Liver (tissue), 8 donors: ENCODE measurements at regions not wholly inside any gene's neighbourhood (a gene's known extent, or its start where the extent isn't known, plus 50 kb on each side); places are given as distances from the start of the nearest gene placed in this dataset.
"Not testable (repeated sequence)": the region's sequence is repeated elsewhere in the genome, so short reads cannot be mapped to it uniquely, and the experiment has no call there.

ENCODE experiments used
- DNase-seq: peaks from one replicate; pipeline ENCODE4 v3.0.0-alpha.2; 2017; ENCODE audit warnings: low spot score
- H3K27ac ChIP-seq, 2 donors: one replicate each; pipeline ENCODE4 v1.7.0; 2013; ENCODE audit warnings: inconsistent platforms in 2 of 2, low read length in 2 of 2, control low read depth in 1 of 2, low read depth in 1 of 2, mild to moderate bottlenecking in 1 of 2
- H3K27me3 ChIP-seq, 4 donors: one replicate each; pipeline versions ENCODE4 v1.6.1 to v1.7.0; 2013; ENCODE audit warnings: low read length in 3 of 4, inconsistent platforms in 1 of 4, mild to moderate bottlenecking in 1 of 4, moderate library complexity in 1 of 4; ENCODE audit not compliant: control insufficient read depth in 4 of 4, insufficient read depth in 4 of 4
- H3K36me3 ChIP-seq, 4 donors: one replicate each; pipeline versions ENCODE4 v1.6.1 to v1.7.0; 2013; ENCODE audit warnings: low read length in 3 of 4, mild to moderate bottlenecking in 3 of 4, low read depth in 1 of 4, moderate library complexity in 1 of 4; ENCODE audit not compliant: control insufficient read depth in 4 of 4, insufficient read depth in 3 of 4
- H3K4me1 ChIP-seq, 4 donors: one replicate each; pipeline versions ENCODE4 v1.6.1 to v1.7.0; 2013; ENCODE audit warnings: low read length in 3 of 4, mild to moderate bottlenecking in 3 of 4, moderate library complexity in 1 of 4; ENCODE audit not compliant: control insufficient read depth in 4 of 4, insufficient read depth in 4 of 4
- H3K4me3 ChIP-seq, 3 donors: one replicate each; pipeline versions ENCODE4 v1.6.1 to v1.7.0; 2013; ENCODE audit warnings: low read length in 3 of 3, control low read depth in 1 of 3, low read depth in 1 of 3, mild to moderate bottlenecking in 1 of 3
- H3K9ac ChIP-seq, 2 donors: one replicate each; pipeline ENCODE4 v1.7.0; 2013; ENCODE audit warnings: low read length in 2 of 2, mild to moderate bottlenecking in 2 of 2, moderate library complexity in 2 of 2, control low read depth in 1 of 2, low read depth in 1 of 2
- H3K9me3 ChIP-seq, 4 donors: one replicate each; pipeline versions ENCODE4 v1.6.1 to v1.7.0; 2013; ENCODE audit warnings: low read length in 3 of 4; ENCODE audit not compliant: control insufficient read depth in 4 of 4
- EGR1 ChIP-seq, 2 donors: IDR thresholded peaks; 2 replicates each; pipeline ENCODE4 v1.6.1; 2016 to 2018; ENCODE audit warnings: antibody characterized with exemption in 2 of 2, low read depth in 2 of 2
- FOXA1 ChIP-seq: IDR thresholded peaks from 2 replicates; pipeline ENCODE4 v1.6.1; 2016; ENCODE audit warnings: antibody characterized with exemption
- FOXA2 ChIP-seq: IDR thresholded peaks from 2 replicates; pipeline ENCODE4 v1.6.1; 2016; ENCODE audit warnings: antibody characterized with exemption
- GABPA ChIP-seq, 2 donors: IDR thresholded peaks in 1 of 2; conservative IDR thresholded peaks in 1 of 2; 2 replicates each; pipeline ENCODE4 v1.6.1; 2016; ENCODE audit warnings: antibody characterized with exemption in 2 of 2, mild to moderate bottlenecking in 1 of 2, moderate library complexity in 1 of 2
- HNF4A ChIP-seq, 2 donors: conservative IDR thresholded peaks; 2 replicates each; pipeline ENCODE4 v1.6.1; 2016; ENCODE audit warnings: antibody characterized with exemption in 2 of 2, mild to moderate bottlenecking in 2 of 2
- HNF4G ChIP-seq: IDR thresholded peaks from 2 replicates; pipeline ENCODE4 v1.6.1; 2016; ENCODE audit warnings: antibody characterized with exemption
- JUND ChIP-seq, 2 donors: IDR thresholded peaks; 2 replicates each; pipeline ENCODE4 v1.6.1; 2016; ENCODE audit warnings: antibody characterized with exemption in 2 of 2
- MAX ChIP-seq: IDR thresholded peaks from 2 replicates; pipeline ENCODE4 v1.6.1; 2016; ENCODE audit warnings: antibody characterized with exemption
- NR2F2 ChIP-seq: IDR thresholded peaks from 2 replicates; pipeline ENCODE4 v1.6.1; 2016; ENCODE audit warnings: antibody characterized with exemption
- RAD21 ChIP-seq, 2 donors: IDR thresholded peaks; 2 replicates each; pipeline ENCODE4 v1.6.1; 2016; ENCODE audit warnings: antibody characterized with exemption in 2 of 2, mild to moderate bottlenecking in 2 of 2
- RXRA ChIP-seq, 2 donors: IDR thresholded peaks; 2 replicates each; pipeline ENCODE4 v1.6.1; 2017 to 2018; ENCODE audit warnings: antibody characterized with exemption in 2 of 2, mild to moderate bottlenecking in 1 of 2
- SP1 ChIP-seq: IDR thresholded peaks from 2 replicates; pipeline ENCODE4 v1.6.1; 2018; ENCODE audit warnings: antibody characterized with exemption, mild to moderate bottlenecking
- TAF1 ChIP-seq: conservative IDR thresholded peaks from 2 replicates; pipeline ENCODE4 v1.6.1; 2016; ENCODE audit warnings: antibody characterized with exemption, mild to moderate bottlenecking
- YY1 ChIP-seq: IDR thresholded peaks from 2 replicates; pipeline ENCODE4 v1.6.1; 2016; ENCODE audit warnings: antibody characterized with exemption, mild to moderate bottlenecking
- WGBS: extraction: QIAGEN DNeasy Blood & Tissue Kit; methylation state at CpG from one replicate; pipeline ENCODE4 v1.1.7; 2013; 5-methylcytosine and 5-hydroxymethylcytosine counted together
- TF ChIP-seq, protein P1 (sequence below): IDR thresholded peaks from 2 replicates; pipeline ENCODE4 v1.6.1; 2016; ENCODE audit warnings: antibody characterized with exemption, mild to moderate bottlenecking
- TF ChIP-seq, protein P2 (sequence below): IDR thresholded peaks from 2 replicates; pipeline ENCODE4 v1.6.1; 2016; ENCODE audit warnings: antibody characterized with exemption
- TF ChIP-seq, protein P3 (sequence below): IDR thresholded peaks from 2 replicates; pipeline ENCODE4 v1.6.1; 2016; ENCODE audit warnings: antibody characterized with exemption
- TF ChIP-seq, protein P4 (sequence below): fragments of 150-350 bp; IDR thresholded peaks from 2 replicates; pipeline ENCODE4 v1.5.1; 2017; ENCODE audit warnings: improper control_type of control experiment, low read depth, low read length; ENCODE audit not compliant: missing input control
- donor health status: healthy.
- donor health status: healthy.
- donor health status: healthy.
- donor health status: healthy.
- donor health status: healthy.

- DNase-seq: no peak
- TF ChIP-seq FOXA2 (no peak), JUND (IDR thresholded peaks at IDR 0.05) (no peak), GABPA (IDR thresholded peaks at IDR 0.05 in 1 of 2, conservative IDR thresholded peaks at IDR 0.05 in 1 of 2) (no peak), RAD21 (IDR thresholded peaks at IDR 0.05) (no peak), NR2F2 (no peak), YY1 (no peak), HNF4G (no peak), EGR1 (IDR thresholded peaks at IDR 0.05; ENCODE audit: low read depth in 2 of 2) (no peak), RXRA (IDR thresholded peaks at IDR 0.05) (no peak), HNF4A (conservative IDR thresholded peaks at IDR 0.05) (no peak)
- TF ChIP-seq, protein P1, sequence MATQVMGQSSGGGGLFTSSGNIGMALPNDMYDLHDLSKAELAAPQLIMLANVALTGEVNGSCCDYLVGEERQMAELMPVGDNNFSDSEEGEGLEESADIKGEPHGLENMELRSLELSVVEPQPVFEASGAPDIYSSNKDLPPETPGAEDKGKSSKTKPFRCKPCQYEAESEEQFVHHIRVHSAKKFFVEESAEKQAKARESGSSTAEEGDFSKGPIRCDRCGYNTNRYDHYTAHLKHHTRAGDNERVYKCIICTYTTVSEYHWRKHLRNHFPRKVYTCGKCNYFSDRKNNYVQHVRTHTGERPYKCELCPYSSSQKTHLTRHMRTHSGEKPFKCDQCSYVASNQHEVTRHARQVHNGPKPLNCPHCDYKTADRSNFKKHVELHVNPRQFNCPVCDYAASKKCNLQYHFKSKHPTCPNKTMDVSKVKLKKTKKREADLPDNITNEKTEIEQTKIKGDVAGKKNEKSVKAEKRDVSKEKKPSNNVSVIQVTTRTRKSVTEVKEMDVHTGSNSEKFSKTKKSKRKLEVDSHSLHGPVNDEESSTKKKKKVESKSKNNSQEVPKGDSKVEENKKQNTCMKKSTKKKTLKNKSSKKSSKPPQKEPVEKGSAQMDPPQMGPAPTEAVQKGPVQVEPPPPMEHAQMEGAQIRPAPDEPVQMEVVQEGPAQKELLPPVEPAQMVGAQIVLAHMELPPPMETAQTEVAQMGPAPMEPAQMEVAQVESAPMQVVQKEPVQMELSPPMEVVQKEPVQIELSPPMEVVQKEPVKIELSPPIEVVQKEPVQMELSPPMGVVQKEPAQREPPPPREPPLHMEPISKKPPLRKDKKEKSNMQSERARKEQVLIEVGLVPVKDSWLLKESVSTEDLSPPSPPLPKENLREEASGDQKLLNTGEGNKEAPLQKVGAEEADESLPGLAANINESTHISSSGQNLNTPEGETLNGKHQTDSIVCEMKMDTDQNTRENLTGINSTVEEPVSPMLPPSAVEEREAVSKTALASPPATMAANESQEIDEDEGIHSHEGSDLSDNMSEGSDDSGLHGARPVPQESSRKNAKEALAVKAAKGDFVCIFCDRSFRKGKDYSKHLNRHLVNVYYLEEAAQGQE: no peak
- H3K27me3 ChIP-seq: no peaks in the 10 kb centered on the region
- 87% methylated on average over 1 of the region's 1 CpG for WGBS
- no peak overlapping the region for H3K9ac ChIP-seq
- H3K27ac ChIP-seq: no peak overlapping the region
- no peak overlapping the region for H3K4me3 ChIP-seq
- no peaks in the 10 kb centered on the region for H3K4me1 ChIP-seq
- H3K9me3 ChIP-seq: no peaks in the 10 kb centered on the region
- no peaks in the 10 kb centered on the region for H3K36me3 ChIP-seq
These were observed 1357.7 kb downstream of the NCAM2 start for GRCh38 chr21:22355949-22356348.

DNA sequence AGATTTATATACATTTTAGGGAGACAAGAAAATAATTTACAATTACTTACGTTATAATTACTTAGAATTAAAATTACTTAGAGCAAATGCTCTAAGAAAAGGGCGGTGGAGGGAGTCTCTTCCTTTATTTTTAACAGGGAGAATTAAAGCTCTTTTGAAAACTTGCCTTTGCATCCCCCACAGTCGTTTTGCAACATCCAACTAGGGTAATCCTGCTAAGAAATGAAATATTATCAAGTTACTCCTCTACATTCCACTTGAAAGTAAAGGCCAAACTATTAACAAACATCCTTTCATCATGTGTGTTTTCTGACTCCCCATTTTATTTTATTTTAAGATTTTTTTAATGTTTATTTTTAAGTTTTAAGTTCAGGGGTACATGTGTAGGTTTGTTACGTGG, 1358.5 kb downstream of the NCAM2 start:
- Histone ChIP-seq H3K9ac (no peak overlapping the region), H3K4me3 (no peak overlapping the region), H3K27me3 (no peaks in the 10 kb centered on the region), H3K36me3 (no peaks in the 10 kb centered on the region), H3K9me3 (no peaks in the 10 kb centered on the region), H3K27ac (no peak overlapping the region), H3K4me1 (no peaks in the 10 kb centered on the region)
- WGBS: 72% methylated on average over 4 of the region's 4 CpGs
- no peak for TF ChIP-seq SP1
- no peak for TF ChIP-seq FOXA2
- TF ChIP-seq RXRA (IDR thresholded peaks at IDR 0.05): no peak
- no peak for TF ChIP-seq JUND (IDR thresholded peaks at IDR 0.05)
- TF ChIP-seq HNF4G: no peak
- no peak for TF ChIP-seq TAF1
- TF ChIP-seq, protein P2, sequence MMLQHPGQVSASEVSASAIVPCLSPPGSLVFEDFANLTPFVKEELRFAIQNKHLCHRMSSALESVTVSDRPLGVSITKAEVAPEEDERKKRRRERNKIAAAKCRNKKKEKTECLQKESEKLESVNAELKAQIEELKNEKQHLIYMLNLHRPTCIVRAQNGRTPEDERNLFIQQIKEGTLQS: no peak
- TF ChIP-seq FOXA1: no peak
- no peak for TF ChIP-seq YY1
- TF ChIP-seq MAX: no peak
- TF ChIP-seq, protein P1: no peak
- no peak for TF ChIP-seq GABPA (IDR thresholded peaks at IDR 0.05 in 1 of 2, conservative IDR thresholded peaks at IDR 0.05 in 1 of 2)
- TF ChIP-seq, protein P3, sequence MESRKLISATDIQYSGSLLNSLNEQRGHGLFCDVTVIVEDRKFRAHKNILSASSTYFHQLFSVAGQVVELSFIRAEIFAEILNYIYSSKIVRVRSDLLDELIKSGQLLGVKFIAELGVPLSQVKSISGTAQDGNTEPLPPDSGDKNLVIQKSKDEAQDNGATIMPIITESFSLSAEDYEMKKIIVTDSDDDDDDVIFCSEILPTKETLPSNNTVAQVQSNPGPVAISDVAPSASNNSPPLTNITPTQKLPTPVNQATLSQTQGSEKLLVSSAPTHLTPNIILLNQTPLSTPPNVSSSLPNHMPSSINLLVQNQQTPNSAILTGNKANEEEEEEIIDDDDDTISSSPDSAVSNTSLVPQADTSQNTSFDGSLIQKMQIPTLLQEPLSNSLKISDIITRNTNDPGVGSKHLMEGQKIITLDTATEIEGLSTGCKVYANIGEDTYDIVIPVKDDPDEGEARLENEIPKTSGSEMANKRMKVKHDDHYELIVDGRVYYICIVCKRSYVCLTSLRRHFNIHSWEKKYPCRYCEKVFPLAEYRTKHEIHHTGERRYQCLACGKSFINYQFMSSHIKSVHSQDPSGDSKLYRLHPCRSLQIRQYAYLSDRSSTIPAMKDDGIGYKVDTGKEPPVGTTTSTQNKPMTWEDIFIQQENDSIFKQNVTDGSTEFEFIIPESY: no peak
- TF ChIP-seq, protein P4, sequence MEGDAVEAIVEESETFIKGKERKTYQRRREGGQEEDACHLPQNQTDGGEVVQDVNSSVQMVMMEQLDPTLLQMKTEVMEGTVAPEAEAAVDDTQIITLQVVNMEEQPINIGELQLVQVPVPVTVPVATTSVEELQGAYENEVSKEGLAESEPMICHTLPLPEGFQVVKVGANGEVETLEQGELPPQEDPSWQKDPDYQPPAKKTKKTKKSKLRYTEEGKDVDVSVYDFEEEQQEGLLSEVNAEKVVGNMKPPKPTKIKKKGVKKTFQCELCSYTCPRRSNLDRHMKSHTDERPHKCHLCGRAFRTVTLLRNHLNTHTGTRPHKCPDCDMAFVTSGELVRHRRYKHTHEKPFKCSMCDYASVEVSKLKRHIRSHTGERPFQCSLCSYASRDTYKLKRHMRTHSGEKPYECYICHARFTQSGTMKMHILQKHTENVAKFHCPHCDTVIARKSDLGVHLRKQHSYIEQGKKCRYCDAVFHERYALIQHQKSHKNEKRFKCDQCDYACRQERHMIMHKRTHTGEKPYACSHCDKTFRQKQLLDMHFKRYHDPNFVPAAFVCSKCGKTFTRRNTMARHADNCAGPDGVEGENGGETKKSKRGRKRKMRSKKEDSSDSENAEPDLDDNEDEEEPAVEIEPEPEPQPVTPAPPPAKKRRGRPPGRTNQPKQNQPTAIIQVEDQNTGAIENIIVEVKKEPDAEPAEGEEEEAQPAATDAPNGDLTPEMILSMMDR: no peak
- TF ChIP-seq RAD21 (IDR thresholded peaks at IDR 0.05): no peak
- TF ChIP-seq HNF4A (conservative IDR thresholded peaks at IDR 0.05): no peak
- DNase-seq: no peak

DNA sequence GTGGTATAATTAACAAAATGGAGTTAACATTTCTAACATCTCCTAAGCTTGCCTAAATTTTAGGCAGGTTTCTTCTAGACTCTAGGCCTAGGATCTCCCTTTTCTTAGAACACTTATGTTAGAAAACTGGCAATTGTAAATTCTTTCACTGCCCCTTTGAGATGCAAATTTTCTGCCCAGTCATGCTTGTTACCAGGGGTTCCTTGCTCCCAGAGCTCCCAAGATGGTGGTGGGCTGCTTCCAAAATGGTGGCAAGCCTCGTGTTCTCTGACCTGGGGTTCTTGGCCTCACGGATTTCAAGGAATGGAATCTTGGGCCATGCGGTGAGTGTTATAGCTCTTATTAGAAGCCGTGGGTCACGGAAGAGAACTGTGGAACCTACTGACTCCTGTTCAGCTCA, 1361.4 kb downstream of the NCAM2 start:
- H3K9me3 ChIP-seq, H3K27me3 ChIP-seq, DNase-seq, H3K4me3 ChIP-seq, H3K36me3 ChIP-seq, H3K4me1 ChIP-seq, H3K9ac ChIP-seq, H3K27ac ChIP-seq: not testable (repeated sequence)
- WGBS: 93% methylated on average over 5 of the region's 5 CpGs
